GM19463 (cell line): ENCODE measurements at regions not wholly inside any gene's neighbourhood (a gene's known extent, or its start where the extent isn't known, plus 50 kb on each side); places are given as distances from the start of the nearest gene placed in this dataset.

ENCODE experiments used
- ATAC-seq: cut with Tn5 transposase; IDR thresholded peaks from one replicate; pipeline ENCODE4 v1.9.1; 2021; ENCODE audit warnings: mild to moderate bottlenecking, moderate library complexity; ENCODE audit not compliant: unreplicated experiment

DNA sequence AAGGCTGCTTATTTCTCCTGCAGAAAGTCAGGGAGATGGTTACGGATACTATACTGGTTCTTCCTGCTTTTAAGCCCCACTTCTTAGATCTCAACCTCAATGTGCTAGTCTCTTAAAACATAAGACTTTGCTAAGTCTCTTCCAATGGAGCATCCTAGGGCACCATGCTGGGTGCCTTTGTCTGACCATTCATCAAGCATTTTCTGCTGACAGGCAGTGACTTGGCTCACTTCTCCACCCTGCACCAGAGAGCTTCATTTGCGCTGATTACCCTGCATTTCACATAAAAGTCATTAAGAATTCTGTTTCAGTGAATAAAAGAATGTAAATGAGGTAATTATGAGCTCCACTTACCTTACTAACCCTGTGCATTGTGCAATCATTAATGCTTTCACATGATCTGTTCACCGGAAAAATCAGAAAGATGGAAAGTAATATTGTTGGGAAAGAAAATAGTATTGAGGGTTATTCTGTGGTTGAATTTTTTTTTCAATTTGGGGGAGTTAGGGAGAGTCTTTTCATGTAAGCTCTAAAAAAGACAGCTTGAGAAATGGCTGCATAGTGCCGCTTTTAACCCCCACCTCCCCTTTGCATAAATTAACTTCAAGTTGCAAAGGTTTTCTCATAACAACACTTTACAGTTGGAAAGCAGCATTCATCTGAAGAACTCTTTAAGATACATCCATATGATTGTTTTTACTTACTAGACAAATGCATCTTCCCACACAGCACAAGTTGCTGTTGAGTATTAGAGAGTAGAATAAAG is 677.3 kb upstream of the KIRREL3 start:
- ATAC-seq: no peak

DNA sequence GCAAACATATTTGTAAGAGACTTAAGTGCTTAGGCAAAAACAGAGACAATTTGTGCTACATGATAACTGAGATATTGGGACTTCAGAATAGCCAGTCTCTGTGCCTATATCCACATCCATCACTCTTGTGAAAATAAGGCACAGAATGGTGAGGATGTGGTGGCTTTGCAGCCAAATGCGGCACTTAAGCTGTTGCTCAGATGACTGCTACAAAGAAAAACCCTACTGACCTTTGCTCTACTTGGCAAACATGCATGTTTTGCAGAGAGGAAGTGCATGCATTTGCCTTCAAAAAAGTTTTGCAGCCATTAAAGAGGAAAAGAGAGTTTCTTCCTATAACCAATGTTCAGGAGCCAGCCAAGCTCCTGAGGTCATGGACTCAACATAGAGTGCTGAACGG is 675.0 kb upstream of the KIRREL3 start:
- no peak for ATAC-seq

DNA sequence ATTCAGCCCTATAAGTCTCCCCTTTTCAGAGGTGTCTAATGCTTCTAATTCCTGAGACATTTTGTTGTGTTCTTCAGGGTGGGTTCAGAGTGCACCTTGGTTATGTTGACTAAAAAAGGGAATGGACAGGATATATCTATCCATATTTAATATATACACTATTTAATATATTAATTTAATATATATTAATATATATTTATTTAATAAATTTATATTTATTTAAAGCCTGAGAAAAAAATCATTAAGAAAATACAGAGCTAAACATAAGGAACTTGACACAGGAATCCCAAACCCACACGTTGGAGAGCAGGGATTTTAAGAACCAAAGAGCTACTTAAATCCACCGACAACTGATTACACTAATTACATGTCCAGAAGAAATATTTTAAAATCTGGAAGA is 674.2 kb upstream of the KIRREL3 start:
- no peak for ATAC-seq

- ATAC-seq: no peak
Observed at GRCh38 chr11:127670374-127671119, 670.0 kb upstream of the KIRREL3 start.

- no peak for ATAC-seq
Observed at GRCh38 chr11:127656116-127656836, 655.7 kb upstream of the KIRREL3 start.

DNA sequence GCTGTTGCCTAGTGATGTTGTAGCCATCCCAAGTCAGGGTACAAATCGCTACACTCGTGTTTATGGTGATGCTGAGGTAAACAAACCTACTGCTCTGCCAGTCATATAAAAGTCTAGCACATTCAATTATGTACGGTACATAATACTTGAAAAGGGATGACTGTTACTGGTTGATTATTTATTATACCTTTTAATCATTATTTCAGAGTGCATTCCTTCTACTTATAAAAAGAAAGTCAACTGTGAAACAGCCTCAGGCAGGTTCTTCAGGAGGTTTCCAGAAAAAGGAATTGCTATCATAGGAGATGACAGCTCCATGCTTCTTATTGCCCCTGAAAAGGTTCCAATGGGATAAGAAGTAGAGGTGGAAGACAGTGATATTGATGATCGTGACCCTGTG is 652.5 kb upstream of the KIRREL3 start:
- no peak for ATAC-seq

GRCh38 chr11:127651888-127652221 is 651.3 kb upstream of the KIRREL3 start:
- ATAC-seq: peak; percentile 45

DNA sequence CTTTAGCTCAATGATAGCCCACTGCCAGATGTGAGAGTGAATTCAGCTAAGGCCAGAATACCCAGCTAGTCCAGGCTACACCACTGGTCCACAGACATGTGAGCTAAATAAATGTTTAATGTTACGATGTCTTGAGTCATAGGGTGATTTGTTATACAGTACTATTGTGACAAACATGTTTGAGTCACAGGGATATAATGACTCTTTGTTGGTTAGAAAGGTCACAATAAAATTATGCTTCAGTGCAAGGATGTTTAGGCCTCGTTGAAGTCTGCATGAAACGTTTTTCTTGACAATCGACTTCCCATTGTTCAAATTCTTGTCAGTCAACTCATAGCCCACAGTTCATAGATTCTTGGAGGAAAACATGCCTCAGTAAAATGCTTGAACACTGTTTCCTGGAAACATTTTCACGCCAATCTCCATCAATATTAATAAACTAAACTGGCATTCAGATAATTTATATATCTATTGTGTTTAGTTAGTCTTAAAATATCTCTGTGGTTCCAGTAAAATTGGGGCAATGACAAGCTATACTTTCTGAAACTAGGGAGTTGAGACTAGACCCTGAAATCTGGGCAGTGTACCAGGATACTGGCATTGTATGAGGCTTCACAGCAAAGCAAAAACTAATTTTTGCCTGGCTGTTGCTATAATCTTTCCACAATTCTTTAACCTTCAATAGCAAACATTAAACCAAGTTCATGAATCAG is 650.8 kb upstream of the KIRREL3 start:
- ATAC-seq: no peak

GRCh38 chr11:127649958-127650357 is 649.4 kb upstream of the KIRREL3 start:
- no peak for ATAC-seq

GRCh38 chr11:127649071-127649470 is 648.5 kb upstream of the KIRREL3 start:
- ATAC-seq: no peak

DNA sequence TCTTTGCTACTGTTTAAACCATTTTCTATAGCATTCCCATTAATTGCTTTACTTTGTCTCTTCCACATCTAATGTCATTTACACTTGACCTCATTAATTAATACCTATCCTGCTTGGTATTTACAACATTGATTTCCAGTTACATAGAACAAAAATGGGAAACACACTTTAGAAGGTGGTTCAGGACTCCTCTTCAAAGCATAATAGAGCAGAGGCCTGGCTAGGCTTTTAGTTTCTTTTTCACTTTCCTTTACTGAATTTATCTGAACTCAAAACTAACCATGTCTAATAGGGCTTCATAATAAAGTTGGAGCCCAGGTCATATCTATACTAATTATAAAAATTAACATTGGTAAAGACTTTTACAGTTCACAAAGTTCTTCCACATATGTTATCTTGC is 648.0 kb upstream of the KIRREL3 start:
- peak; percentile 42 for ATAC-seq

- no peak for ATAC-seq
Observed at GRCh38 chr11:127644366-127644765, 643.8 kb upstream of the KIRREL3 start.

GRCh38 chr11:127643268-127644058 is 642.9 kb upstream of the KIRREL3 start:
- no peak for ATAC-seq

DNA sequence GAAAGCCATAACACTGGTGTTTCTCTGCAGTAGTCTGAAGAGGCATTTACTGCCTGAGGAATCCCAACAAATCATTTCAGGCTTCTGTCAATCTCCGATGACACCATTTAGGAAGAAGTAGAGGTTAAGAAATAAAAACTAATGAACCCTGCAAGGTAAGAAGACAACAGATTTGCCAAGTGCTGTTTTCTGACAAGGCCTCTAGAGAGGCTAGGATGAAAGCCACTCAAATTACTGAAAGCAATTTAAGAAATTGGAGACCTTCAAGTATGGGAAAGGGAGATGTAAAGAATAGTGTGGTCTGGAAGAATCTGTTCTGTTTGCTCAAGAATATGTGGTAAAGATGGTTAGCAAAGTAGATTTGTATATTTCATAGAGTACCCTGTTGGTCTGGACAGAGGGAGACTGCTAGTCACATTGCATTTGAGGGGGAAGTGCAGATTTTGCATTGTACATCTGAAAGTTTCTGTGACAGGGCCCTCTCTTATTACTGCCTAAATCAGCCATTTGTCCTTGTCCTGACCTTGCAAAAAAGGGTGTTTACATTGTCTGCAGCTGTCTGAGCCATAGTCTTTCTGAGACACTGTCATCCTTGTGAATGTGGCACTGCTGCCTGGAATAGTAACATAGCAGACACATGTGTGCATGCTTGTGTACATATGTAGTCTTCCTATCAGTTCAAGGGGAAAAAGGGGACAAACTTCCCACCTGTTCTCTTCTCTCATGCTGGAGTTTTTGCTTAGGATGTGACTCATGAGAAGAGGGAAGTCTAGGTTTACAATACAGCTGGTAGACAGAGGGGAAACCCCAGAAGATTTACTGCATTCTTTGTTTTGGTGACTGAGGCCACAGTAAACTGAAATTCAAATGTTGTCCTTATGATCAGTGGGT is 640.2 kb upstream of the KIRREL3 start:
- ATAC-seq: peak; percentile 50

DNA sequence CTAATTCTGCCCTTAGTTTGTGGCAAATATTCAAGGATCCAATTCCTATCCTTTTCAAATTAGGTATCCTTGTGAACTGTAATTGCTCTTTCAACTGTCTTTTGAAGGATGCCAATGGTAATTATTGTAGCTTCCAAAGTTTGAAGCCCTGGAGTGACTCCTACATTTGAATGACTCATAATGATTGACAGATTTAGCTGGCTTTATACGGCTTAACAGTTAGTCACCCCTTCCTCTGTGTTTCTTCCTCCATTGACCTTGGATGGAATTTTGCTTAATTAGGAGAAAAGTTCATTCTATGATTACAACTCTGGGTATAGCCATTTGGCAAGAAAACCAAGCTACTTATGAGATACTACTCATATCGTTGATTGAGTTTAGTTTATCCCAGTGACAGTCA is 639.3 kb upstream of the KIRREL3 start:
- no peak for ATAC-seq

DNA sequence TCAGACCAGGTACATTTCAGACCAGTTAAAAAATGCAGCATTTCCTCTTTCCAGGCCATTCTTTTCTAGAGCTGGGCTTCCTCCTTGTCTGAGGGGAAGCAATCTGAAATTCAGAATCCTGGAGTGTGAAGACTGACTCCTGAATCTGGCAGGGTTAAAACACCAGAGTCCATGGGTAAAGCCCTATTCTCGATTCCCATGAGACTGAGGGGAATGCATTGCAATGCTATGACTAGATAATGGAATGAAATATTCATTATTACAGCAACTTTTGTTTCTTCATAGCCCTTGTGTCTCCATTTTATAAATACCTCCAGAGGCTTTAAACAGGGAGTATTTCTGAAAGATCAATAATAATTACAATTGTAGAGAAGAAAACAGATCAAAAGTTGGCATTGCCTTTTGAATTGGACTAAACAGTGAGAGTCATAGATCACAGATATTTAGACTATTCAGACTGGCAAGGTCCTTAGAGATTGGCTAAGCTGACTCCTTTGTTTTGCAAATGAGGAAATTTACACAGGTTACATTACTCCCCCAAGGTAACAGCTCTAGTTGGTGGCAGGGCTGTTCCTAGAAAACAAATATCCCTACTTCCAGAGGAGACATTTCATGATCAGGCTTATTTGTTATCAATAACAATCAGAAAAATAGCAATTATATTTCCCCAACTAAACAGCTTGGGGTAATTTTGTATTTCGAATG is 632.6 kb upstream of the KIRREL3 start:
- no peak for ATAC-seq

DNA sequence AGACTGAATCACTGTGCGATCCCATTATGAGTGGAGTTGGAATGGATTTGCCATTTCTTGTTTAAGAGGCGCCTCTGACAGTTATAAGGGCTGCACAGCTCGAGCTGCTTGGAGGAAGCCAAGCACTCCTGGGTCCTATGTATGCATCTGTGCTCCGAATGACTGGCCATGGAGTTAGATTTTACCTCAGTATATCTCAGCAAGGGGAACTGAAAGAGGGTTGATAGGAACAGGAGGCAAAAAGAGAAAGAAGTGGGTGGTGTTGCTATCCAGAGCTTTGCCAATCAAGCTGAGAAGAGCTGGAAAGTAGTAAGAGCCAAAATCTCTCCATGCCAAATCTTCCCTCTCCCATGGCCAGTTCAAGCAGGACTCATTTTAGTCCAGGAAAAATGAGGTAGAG is 632.0 kb upstream of the KIRREL3 start:
- ATAC-seq: no peak

- ATAC-seq: no peak
Observed at GRCh38 chr11:127631974-127632373, 631.4 kb upstream of the KIRREL3 start.

- ATAC-seq: no peak
Observed at GRCh38 chr11:127629200-127629599, 628.6 kb upstream of the KIRREL3 start.
